ENCODE measurements at regions not wholly inside any gene's neighbourhood (a gene's known extent, or its start where the extent isn't known, plus 50 kb on each side); places are given as distances from the start of the nearest gene placed in this dataset.

- TF ChIP-seq CTCF (IDR thresholded peaks at IDR 0.05) = no peak
- Histone ChIP-seq H3K27ac (no peak overlapping the region), H3K4me3 (no peak overlapping the region)
- no peak for DNase-seq (ENCODE audit: low spot score)
Observed at GRCh38 chr1:244311784-244312532, 139.8 kb downstream of the ADSS2 start.

GRCh38 chr1:244313346-244313745 lies 138.4 kb downstream of the ADSS2 start:
- no peak for TF ChIP-seq CTCF (IDR thresholded peaks at IDR 0.05)
- DNase-seq (ENCODE audit: low spot score) = no peak
- H3K27ac ChIP-seq = no peak overlapping the region
- H3K4me3 ChIP-seq = no peak overlapping the region

GRCh38 chr1:244314921-244315559 lies 136.7 kb downstream of the ADSS2 start:
- no peak overlapping the region for H3K27ac ChIP-seq
- TF ChIP-seq CTCF (IDR thresholded peaks at IDR 0.05) = no peak
- no peak overlapping the region for H3K4me3 ChIP-seq
- no peak for DNase-seq (ENCODE audit: low spot score)

- no peak for DNase-seq (ENCODE audit: low spot score)
- no peak overlapping the region for H3K27ac ChIP-seq
- H3K4me3 ChIP-seq = no peak overlapping the region
- no peak for TF ChIP-seq CTCF (IDR thresholded peaks at IDR 0.05)
Observed at GRCh38 chr1:244315996-244316395, 135.7 kb downstream of the ADSS2 start.

- DNase-seq (ENCODE audit: low spot score) = no peak
- no peak for TF ChIP-seq CTCF (IDR thresholded peaks at IDR 0.05)
- Histone ChIP-seq H3K27ac (no peak overlapping the region), H3K4me3 (no peak overlapping the region)
Observed at GRCh38 chr1:244316407-244316806, 135.3 kb downstream of the ADSS2 start.

GRCh38 chr1:244316986-244317655 lies 134.6 kb downstream of the ADSS2 start:
- TF ChIP-seq CTCF (IDR thresholded peaks at IDR 0.05) = no peak
- H3K27ac ChIP-seq = no peak overlapping the region
- no peak overlapping the region for H3K4me3 ChIP-seq
- no peak for DNase-seq (ENCODE audit: low spot score)

Measured in coronary artery (tissue), 2 donors.